ENCODE measurements at regions not wholly inside any gene's neighbourhood (a gene's known extent, or its start where the extent isn't known, plus 50 kb on each side); places are given as distances from the start of the nearest gene placed in this dataset.

DNA sequence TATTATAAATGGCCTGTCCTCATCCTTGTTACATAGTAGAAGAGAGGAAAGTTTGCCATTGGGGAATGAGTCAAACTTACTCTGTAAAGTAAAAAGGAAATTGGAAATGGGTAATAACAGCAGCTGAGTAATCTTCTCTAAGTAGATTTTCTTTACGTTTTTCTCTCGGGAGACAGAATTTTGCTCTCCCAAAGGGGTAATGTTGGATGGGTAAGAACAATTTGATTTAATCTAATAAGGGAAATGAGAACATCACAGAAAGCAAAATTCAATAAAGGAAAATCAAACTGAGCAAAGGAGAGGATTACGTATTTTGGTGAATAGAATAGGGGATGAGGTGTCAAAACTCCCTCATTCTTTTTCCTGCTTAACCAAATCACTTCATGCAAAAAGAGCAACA, 283.1 kb upstream of the FOXG1 start:
- CTCF ChIA-PET = no interaction called here
- no peak for DNase-seq (ENCODE audit: extremely low spot score)
- TF ChIP-seq, protein P1, sequence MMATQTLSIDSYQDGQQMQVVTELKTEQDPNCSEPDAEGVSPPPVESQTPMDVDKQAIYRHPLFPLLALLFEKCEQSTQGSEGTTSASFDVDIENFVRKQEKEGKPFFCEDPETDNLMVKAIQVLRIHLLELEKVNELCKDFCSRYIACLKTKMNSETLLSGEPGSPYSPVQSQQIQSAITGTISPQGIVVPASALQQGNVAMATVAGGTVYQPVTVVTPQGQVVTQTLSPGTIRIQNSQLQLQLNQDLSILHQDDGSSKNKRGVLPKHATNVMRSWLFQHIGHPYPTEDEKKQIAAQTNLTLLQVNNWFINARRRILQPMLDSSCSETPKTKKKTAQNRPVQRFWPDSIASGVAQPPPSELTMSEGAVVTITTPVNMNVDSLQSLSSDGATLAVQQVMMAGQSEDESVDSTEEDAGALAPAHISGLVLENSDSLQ (IDR thresholded peaks at IDR 0.05) = no peak
- no peak for TF ChIP-seq ARNT (IDR thresholded peaks at IDR 0.05)
- no peak for TF ChIP-seq CTBP1 (IDR thresholded peaks at IDR 0.05; ENCODE audit: borderline replicate concordance)
- no peak for TF ChIP-seq TARDBP (IDR thresholded peaks at IDR 0.05)
- no peak for TF ChIP-seq LEF1 (IDR thresholded peaks at IDR 0.05; ENCODE audit: borderline replicate concordance)
- TF ChIP-seq ZNF384 (IDR thresholded peaks at IDR 0.05) = no peak
- TF ChIP-seq NFRKB (IDR thresholded peaks at IDR 0.05) = no peak
- TF ChIP-seq ELF4 (IDR thresholded peaks at IDR 0.05) = no peak
- TF ChIP-seq SP1 (IDR thresholded peaks at IDR 0.05) = no peak
- TF ChIP-seq SUZ12 (IDR thresholded peaks at IDR 0.05) = no peak
- no peak for TF ChIP-seq FOXK2 (IDR thresholded peaks at IDR 0.05)
- no peak for TF ChIP-seq HDGF (IDR thresholded peaks at IDR 0.05; ENCODE audit: borderline replicate concordance)
- POLR2A ChIA-PET = no interaction called here

DNA sequence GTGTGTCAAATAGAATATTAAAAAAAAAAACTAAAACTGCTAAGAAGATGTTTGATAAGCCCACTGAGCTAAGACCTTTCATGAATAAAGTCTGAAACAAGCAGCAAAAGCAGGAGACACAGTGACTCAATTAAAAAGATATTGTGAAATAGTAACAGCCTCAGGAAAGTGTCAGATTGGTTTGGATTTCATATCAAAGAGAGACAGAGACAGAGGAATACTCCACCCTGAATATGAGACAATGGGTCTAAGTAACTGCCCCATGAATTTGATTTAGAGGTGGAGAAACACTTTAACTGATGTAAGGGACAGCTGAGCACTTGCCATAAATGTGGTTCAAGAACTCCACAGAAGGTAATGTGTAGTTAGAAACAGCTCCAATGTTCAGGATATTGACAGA, 277.9 kb upstream of the FOXG1 start:
- TF ChIP-seq LEF1 (IDR thresholded peaks at IDR 0.05; ENCODE audit: borderline replicate concordance) (no peak), ARNT (IDR thresholded peaks at IDR 0.05) (no peak), FOXK2 (IDR thresholded peaks at IDR 0.05) (no peak), ZNF384 (IDR thresholded peaks at IDR 0.05) (no peak), L3MBTL2 (conservative IDR thresholded peaks at IDR 0.05) (no peak), SUZ12 (IDR thresholded peaks at IDR 0.05) (no peak), TARDBP (IDR thresholded peaks at IDR 0.05) (no peak), BHLHE40 (IDR thresholded peaks at IDR 0.05; ENCODE audit: borderline replicate concordance) (no peak), FOXM1 (IDR thresholded peaks at IDR 0.05; ENCODE audit: borderline replicate concordance) (no peak), ELF4 (IDR thresholded peaks at IDR 0.05) (no peak), FOXA1 (IDR thresholded peaks at IDR 0.05) (no peak), CTBP1 (IDR thresholded peaks at IDR 0.05; ENCODE audit: borderline replicate concordance) (no peak), NFRKB (IDR thresholded peaks at IDR 0.05) (no peak), HDGF (IDR thresholded peaks at IDR 0.05; ENCODE audit: borderline replicate concordance) (no peak), SP1 (IDR thresholded peaks at IDR 0.05) (no peak)
- TF ChIP-seq, protein P1 (IDR thresholded peaks at IDR 0.05) = no peak
- ChIA-PET POLR2A (no interaction called here), CTCF (no interaction called here)
- DNase-seq (ENCODE audit: extremely low spot score) = no peak

DNA sequence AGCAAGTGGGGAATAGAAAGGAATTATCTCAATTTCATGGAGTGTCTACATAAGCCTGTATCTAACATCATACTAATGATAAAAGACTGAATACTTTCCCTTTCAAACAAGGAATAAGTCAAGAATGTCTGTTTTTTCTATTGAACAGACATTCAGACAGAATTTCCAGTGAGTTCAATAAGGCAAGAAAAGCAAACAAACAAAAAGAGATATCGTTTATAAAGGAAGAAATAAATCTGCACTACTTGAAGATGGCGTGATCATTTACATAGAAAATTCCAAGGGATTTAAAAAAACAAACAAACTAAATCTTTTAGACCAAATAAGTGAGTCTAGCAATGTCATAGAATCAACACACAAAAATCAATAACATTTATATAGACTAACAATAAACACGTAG, 273.1 kb upstream of the FOXG1 start:
- ChIA-PET POLR2A (no interaction called here), CTCF (no interaction called here)
- TF ChIP-seq LEF1 (IDR thresholded peaks at IDR 0.05; ENCODE audit: borderline replicate concordance) (no peak), HDGF (IDR thresholded peaks at IDR 0.05; ENCODE audit: borderline replicate concordance) (no peak), ZNF384 (IDR thresholded peaks at IDR 0.05) (no peak)
- no peak for DNase-seq (ENCODE audit: extremely low spot score)

DNA sequence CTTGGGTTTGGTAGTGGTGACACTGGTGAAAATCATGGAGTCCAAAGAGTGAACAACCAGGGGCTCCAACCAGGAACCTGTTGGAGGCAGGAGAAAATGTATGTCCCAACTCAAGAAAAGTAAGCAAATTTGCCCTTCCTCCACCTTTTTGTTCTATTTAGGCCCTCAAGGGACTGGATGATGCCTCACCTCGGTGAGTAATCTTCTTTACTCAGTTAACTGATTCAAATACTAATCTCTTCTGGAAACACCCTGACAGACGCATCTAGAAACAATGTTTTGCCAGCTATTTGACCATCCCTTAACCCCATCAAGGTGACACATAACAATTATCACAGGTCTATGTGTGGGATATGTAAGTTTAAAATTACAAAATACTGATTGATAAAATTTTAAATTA, 272.4 kb upstream of the FOXG1 start:
- CTCF ChIA-PET = no interaction called here
- POLR2A ChIA-PET = no interaction called here
- TF ChIP-seq LEF1 (IDR thresholded peaks at IDR 0.05; ENCODE audit: borderline replicate concordance) = no peak
- TF ChIP-seq ARNT (IDR thresholded peaks at IDR 0.05) = no peak
- TF ChIP-seq TARDBP (IDR thresholded peaks at IDR 0.05) = no peak
- TF ChIP-seq SP1 (IDR thresholded peaks at IDR 0.05) = no peak
- no peak for TF ChIP-seq ZNF384 (IDR thresholded peaks at IDR 0.05)
- no peak for TF ChIP-seq FOXA1 (IDR thresholded peaks at IDR 0.05)
- TF ChIP-seq SUZ12 (IDR thresholded peaks at IDR 0.05) = no peak
- no peak for TF ChIP-seq FOXK2 (IDR thresholded peaks at IDR 0.05)
- DNase-seq (ENCODE audit: extremely low spot score) = no peak

DNA sequence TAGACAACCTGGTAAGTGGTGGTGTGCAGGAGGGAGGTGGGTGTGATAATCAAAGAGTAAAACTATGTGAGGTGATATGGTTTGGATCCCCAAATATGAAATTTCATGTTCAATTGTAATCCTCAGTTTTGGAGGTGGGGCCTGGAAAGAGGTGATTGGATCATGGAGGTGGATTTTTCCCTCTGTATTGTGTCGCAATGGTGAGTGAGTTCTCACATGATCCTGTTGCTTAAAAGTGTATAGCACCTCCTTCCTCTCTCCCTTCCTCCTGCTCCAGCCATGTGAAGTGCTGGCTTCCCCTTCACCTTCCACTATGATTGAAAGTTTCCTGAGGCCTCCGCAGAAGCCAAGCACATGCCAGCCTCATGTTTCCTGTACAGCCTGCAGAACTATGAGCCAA, 270.2 kb upstream of the FOXG1 start:
- DNase-seq (ENCODE audit: extremely low spot score) = no peak
- ChIA-PET POLR2A (no interaction called here), CTCF (no interaction called here)
- TF ChIP-seq SP1 (IDR thresholded peaks at IDR 0.05) = no peak
- no peak for TF ChIP-seq LEF1 (IDR thresholded peaks at IDR 0.05; ENCODE audit: borderline replicate concordance)
- no peak for TF ChIP-seq SUZ12 (IDR thresholded peaks at IDR 0.05)

DNA sequence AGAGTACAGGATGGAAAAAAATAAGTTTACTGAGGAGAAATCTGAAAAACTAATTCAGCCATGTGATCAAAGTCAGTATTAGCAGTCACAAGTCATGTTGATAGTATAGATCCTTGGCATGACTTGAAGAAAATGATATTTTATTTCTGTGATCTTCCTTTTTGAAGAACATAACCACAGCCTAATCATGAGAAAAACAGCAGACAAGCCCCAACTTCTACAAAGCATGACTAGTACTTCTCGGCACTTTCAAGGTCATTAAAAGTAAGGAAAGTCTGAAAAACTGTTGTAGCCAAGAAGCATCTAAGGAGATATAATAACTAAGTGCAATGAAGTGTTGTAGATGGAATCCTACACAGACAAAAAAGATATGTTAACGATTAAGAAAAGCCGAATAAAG, 264.1 kb upstream of the FOXG1 start:
- ChIA-PET POLR2A (no interaction called here), CTCF (no interaction called here)
- DNase-seq (ENCODE audit: extremely low spot score) = no peak
- TF ChIP-seq ELF4 (IDR thresholded peaks at IDR 0.05) (no peak), CTBP1 (IDR thresholded peaks at IDR 0.05; ENCODE audit: borderline replicate concordance) (no peak), FOXK2 (IDR thresholded peaks at IDR 0.05) (no peak), ZNF384 (IDR thresholded peaks at IDR 0.05) (no peak)
- TF ChIP-seq, protein P1 (IDR thresholded peaks at IDR 0.05) = no peak

DNA sequence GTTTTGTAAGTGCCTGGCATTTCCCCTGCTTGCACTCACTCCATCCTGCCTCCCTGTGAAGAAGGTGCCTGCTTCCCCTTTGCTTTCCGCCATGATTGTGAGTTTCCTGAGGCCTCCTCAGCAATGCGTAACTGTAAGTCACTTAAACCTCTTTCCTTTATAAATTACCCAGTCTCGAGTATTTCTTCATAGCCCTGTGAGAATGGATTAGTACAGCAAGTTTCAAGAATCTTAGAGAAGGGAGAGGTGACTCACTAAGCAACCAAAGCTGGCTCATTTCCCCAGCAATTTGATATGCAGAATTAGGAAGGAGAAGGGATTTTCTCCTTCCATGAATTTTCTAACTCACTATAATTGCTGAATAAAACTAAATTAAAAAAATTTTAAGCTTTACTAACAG, 251.0 kb upstream of the FOXG1 start:
- TF ChIP-seq HDGF (IDR thresholded peaks at IDR 0.05; ENCODE audit: borderline replicate concordance) (no peak), FOXK2 (IDR thresholded peaks at IDR 0.05) (no peak), ELF4 (IDR thresholded peaks at IDR 0.05) (no peak), SUZ12 (IDR thresholded peaks at IDR 0.05) (no peak), SP1 (IDR thresholded peaks at IDR 0.05) (no peak), LEF1 (IDR thresholded peaks at IDR 0.05; ENCODE audit: borderline replicate concordance) (no peak), BHLHE40 (IDR thresholded peaks at IDR 0.05; ENCODE audit: borderline replicate concordance) (no peak)
- TF ChIP-seq, protein P1 (IDR thresholded peaks at IDR 0.05) = no peak
- ChIA-PET CTCF (no interaction called here), POLR2A (no interaction called here)
- DNase-seq (ENCODE audit: extremely low spot score) = no peak

Measured in HEK293T (cell line).